Stimulated activated naive CD8-positive, alpha-beta T cell treated with anti-CD3 and anti-CD28 coated beads, Interleukin-15, Interleukin-2, amounts not matched to agents 100 ng/mL and 50 ng/mL, for 24 hours (primary cell): ENCODE measurements at regions not wholly inside any gene's neighbourhood (a gene's known extent, or its start where the extent isn't known, plus 50 kb on each side); places are given as distances from the start of the nearest gene placed in this dataset.

Source experiments
- H3K27ac Mint-ChIP-seq: one replicate; pipeline ENCODE4 v1.8.0; 2021; ENCODE audit warnings: mild to moderate bottlenecking, mixed read lengths
- H3K27me3 Mint-ChIP-seq: one replicate; pipeline ENCODE4 v1.8.0; 2021; ENCODE audit warnings: mixed read lengths
- H3K36me3 Mint-ChIP-seq: one replicate; pipeline ENCODE4 v1.8.0; 2021; ENCODE audit warnings: low read depth, mixed read lengths
- H3K4me1 Mint-ChIP-seq: one replicate; pipeline ENCODE4 v1.8.0; 2021; ENCODE audit warnings: low read depth, mixed read lengths
- H3K4me3 Mint-ChIP-seq: one replicate; pipeline ENCODE4 v1.8.0; 2021; ENCODE audit warnings: mild to moderate bottlenecking, mixed read lengths
- H3K9me3 Mint-ChIP-seq: one replicate; pipeline ENCODE4 v1.8.0; 2021; ENCODE audit warnings: mixed read lengths

DNA sequence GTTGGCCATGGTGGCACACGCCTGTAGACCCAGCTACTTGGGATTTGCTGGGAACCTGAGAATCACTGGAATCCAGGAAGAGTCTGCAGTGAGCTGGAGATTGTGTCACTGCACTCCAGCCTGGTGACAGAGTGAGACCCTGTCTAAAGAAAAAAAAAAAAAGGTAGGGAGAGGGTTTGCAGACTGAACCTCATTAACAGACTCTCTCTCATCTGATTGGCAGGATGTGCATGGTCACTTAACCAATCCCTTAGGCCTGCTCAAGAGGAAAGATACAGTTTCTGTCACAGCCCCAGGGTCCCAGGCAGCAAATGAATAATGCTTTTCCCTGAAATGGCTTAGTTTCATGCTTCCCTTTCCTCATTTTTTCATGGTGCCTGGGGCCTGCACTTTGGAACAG lies 160.5 kb upstream of the KCNJ16 start:
- Mint-ChIP-seq H3K27ac (no peak overlapping the region), H3K36me3 (no peaks in the 10 kb centered on the region), H3K4me3 (no peak overlapping the region), H3K9me3 (no peaks in the 10 kb centered on the region), H3K4me1 (no peaks in the 10 kb centered on the region), H3K27me3 (no peaks in the 10 kb centered on the region)

GRCh38 chr17:69916761-69917160 lies 158.3 kb upstream of the KCNJ16 start:
- H3K4me3 Mint-ChIP-seq, result no peak overlapping the region
- no peak overlapping the region for H3K27ac Mint-ChIP-seq
- H3K4me1 Mint-ChIP-seq, result no peaks in the 10 kb centered on the region
- no peaks in the 10 kb centered on the region for H3K9me3 Mint-ChIP-seq
- no peaks in the 10 kb centered on the region for H3K36me3 Mint-ChIP-seq
- H3K27me3 Mint-ChIP-seq, result no peaks in the 10 kb centered on the region

DNA sequence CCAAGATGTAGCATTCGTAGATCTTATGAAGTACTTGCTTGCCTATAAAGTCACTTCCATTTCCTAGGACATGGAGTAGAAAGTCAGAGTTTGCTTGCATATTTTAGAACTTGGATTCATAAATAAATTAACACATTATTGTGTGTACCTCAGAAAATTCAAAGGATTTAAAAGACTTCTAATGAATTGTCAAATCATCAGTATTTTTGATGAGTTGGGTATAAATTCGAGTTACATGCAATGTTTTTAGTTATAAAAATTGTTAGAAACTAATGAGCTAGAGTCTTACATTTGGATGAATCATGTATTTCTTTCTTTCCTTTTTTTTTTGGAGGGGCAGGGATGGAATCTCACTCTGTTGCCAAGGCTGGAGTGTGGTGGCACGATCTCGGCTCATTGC lies 156.9 kb upstream of the KCNJ16 start:
- no peaks in the 10 kb centered on the region for H3K4me1 Mint-ChIP-seq
- no peaks in the 10 kb centered on the region for H3K27me3 Mint-ChIP-seq
- H3K9me3 Mint-ChIP-seq, result no peaks in the 10 kb centered on the region
- H3K36me3 Mint-ChIP-seq, result no peaks in the 10 kb centered on the region
- H3K4me3 Mint-ChIP-seq, result no peak overlapping the region
- no peak overlapping the region for H3K27ac Mint-ChIP-seq

DNA sequence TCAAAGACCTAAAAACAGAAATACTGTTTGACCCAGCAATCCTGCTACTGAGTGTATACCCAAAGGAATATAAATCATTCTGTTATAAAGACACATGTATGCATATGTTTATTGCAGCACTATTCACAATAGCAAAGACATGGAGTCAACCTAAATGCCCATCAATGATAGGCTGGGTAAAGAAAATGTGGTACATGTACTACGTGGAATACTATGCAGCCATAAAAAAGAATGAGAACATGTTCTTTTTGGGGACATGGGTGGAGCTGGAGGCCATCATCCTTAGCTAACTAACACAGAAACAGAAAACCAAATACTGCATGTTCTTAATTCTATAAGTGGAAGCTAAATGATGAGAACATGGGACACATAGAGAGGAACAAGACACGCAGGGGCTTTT lies 155.2 kb upstream of the KCNJ16 start:
- no peak overlapping the region for H3K27ac Mint-ChIP-seq
- no peaks in the 10 kb centered on the region for H3K27me3 Mint-ChIP-seq
- H3K4me3 Mint-ChIP-seq, result no peak overlapping the region
- H3K4me1 Mint-ChIP-seq, result no peaks in the 10 kb centered on the region
- H3K9me3 Mint-ChIP-seq, result no peaks in the 10 kb centered on the region
- H3K36me3 Mint-ChIP-seq, result no peaks in the 10 kb centered on the region

- Mint-ChIP-seq H3K9me3 (no peaks in the 10 kb centered on the region), H3K4me1 (no peaks in the 10 kb centered on the region), H3K36me3 (no peaks in the 10 kb centered on the region), H3K4me3 (no peak overlapping the region), H3K27ac (no peak overlapping the region), H3K27me3 (no peaks in the 10 kb centered on the region)
Observed at GRCh38 chr17:69921046-69921445, 154.0 kb upstream of the KCNJ16 start.

DNA sequence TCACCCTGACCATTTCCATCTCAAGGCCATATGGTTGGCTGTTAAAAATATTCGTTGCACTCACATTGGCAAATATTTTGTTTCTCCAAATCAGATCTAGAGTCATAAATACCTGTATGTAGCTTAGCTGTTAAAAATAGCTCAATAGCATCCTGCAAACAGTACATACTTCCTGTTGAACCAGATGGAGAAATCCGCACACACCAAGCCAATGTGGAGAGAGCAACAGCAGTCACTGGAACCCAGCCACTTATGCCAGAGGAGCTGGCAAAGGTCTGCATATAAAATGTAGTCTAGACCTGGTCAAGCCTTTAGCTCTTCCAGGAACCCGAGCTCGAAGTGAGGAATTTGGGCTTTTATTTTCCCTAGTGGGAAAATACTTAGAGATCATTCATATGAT lies 146.4 kb upstream of the KCNJ16 start:
- H3K4me3 Mint-ChIP-seq, result no peak overlapping the region
- no peaks in the 10 kb centered on the region for H3K27me3 Mint-ChIP-seq
- no peaks in the 10 kb centered on the region for H3K4me1 Mint-ChIP-seq
- H3K27ac Mint-ChIP-seq, result no peak overlapping the region
- no peaks in the 10 kb centered on the region for H3K36me3 Mint-ChIP-seq
- H3K9me3 Mint-ChIP-seq, result peaks cover 10% of the 10 kb centered on the region

DNA sequence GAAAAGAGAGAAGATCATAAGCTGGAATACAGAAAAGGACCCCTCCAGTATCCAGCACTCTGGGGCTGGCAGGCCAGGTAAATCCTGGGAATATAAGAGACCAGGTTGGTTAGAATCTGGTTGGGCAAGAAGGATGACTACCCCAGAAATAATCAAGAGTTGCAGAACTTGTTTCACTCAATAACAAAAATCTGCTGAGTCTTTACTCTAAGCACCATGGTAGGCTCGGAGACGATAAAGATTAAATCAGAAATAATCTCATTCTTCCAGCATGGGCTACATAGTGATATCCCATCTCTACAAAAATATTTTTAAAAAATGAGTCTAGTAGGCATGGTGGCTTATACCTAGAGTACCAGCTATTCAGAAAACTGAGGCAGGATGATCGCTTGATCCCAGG lies 138.0 kb upstream of the KCNJ16 start:
- Mint-ChIP-seq H3K9me3 (peaks cover 13% of the 10 kb centered on the region), H3K4me3 (no peak overlapping the region), H3K36me3 (no peaks in the 10 kb centered on the region), H3K27ac (no peak overlapping the region), H3K27me3 (no peaks in the 10 kb centered on the region), H3K4me1 (no peaks in the 10 kb centered on the region)

DNA sequence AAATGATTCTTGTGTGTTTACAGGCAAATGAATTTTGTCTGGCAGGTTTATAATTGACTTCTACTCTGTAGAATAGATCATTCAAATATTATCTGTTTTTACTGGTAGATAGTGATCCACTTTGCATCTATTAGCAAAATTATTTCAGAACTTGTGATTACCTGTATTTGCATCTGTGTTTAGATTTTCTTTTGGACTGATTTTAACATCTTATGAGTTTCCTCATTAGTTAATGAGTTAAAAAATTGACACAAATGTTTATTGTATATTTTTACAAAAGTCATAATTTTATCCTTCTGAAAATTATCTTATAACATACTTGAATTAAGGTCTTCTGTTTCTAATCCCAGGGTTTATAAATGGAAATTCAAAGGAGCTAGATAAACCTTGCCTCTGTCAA lies 132.0 kb upstream of the KCNJ16 start:
- H3K4me1 Mint-ChIP-seq, result no peaks in the 10 kb centered on the region
- H3K4me3 Mint-ChIP-seq, result no peak overlapping the region
- peaks cover 4% of the 10 kb centered on the region for H3K27me3 Mint-ChIP-seq
- H3K36me3 Mint-ChIP-seq, result no peaks in the 10 kb centered on the region
- peaks cover 5% of the 10 kb centered on the region for H3K9me3 Mint-ChIP-seq
- no peak overlapping the region for H3K27ac Mint-ChIP-seq

- Mint-ChIP-seq H3K27ac (no peak overlapping the region), H3K4me3 (no peak overlapping the region), H3K9me3 (no peaks in the 10 kb centered on the region), H3K4me1 (no peaks in the 10 kb centered on the region), H3K27me3 (peaks cover 4% of the 10 kb centered on the region), H3K36me3 (no peaks in the 10 kb centered on the region)
Observed at GRCh38 chr17:69944406-69944805, 130.6 kb upstream of the KCNJ16 start.

GRCh38 chr17:69945698-69946185 lies 129.3 kb upstream of the KCNJ16 start:
- Mint-ChIP-seq H3K4me1 (no peaks in the 10 kb centered on the region), H3K4me3 (no peak overlapping the region), H3K36me3 (no peaks in the 10 kb centered on the region), H3K27ac (no peak overlapping the region), H3K27me3 (peaks cover 4% of the 10 kb centered on the region), H3K9me3 (no peaks in the 10 kb centered on the region)

DNA sequence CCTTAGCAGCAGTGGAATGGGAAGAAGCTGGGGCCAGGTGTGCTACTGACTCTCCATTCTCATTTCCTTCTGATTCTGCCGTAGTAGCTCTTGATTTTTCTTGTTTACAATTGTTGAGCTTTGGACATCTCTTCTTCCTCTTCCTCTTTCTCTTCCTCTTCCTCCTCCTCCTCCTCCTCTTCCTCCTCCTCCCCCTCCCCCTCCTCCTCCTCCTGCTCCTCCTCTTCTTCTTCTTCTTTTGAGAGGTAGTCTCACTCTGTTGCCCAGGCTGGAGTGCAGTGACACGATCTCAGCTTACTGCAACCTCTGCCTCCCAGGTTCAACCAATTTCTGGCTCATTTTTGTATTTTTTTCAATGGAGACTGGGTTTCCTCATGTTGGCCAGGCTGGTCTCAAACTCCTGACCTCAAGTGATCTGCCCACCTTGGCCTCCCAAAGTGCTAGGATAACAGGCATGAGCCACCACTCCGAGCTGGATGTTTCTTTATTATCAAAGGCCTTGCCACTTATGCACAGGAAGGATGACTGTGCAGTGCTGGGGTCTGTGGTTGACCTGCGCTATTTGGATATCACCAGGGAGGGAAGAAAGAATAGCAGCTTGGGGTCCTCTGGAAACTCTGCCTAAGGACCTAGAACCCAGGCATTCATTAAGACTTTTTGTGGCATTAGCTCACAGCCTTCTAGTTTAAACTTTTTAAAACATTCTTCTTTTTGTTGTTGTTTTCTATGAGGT lies 127.8 kb upstream of the KCNJ16 start:
- H3K27me3 Mint-ChIP-seq, result peaks cover 4% of the 10 kb centered on the region
- H3K27ac Mint-ChIP-seq, result no peak overlapping the region
- H3K4me3 Mint-ChIP-seq, result no peak overlapping the region
- no peaks in the 10 kb centered on the region for H3K9me3 Mint-ChIP-seq
- H3K4me1 Mint-ChIP-seq, result no peaks in the 10 kb centered on the region
- no peaks in the 10 kb centered on the region for H3K36me3 Mint-ChIP-seq

- Mint-ChIP-seq H3K36me3 (no peaks in the 10 kb centered on the region), H3K4me1 (no peaks in the 10 kb centered on the region), H3K9me3 (peaks cover 5% of the 10 kb centered on the region), H3K4me3 (no peak overlapping the region), H3K27ac (no peak overlapping the region), H3K27me3 (peaks cover 4% of the 10 kb centered on the region)
Observed at GRCh38 chr17:69948406-69948805, 126.6 kb upstream of the KCNJ16 start.

DNA sequence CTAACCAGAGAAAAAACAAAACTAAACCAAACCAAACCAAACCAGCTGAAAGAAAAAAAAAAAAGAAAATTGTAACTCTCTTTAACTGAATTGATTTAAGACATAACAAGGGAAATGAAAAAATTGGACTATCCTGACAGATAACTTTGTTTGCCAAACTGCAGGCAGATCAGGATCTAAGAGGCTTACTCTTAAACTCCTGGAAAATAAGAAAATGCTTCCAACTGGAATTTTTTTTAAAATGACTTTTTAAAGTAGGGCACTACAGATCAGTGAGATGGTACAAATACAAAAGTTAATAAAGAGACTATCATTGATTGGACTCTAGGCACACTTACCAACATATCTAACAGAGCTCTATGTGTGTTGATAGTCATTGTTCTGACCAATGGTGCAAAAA lies 125.5 kb upstream of the KCNJ16 start:
- Mint-ChIP-seq H3K36me3 (no peaks in the 10 kb centered on the region), H3K4me3 (no peak overlapping the region), H3K27ac (no peak overlapping the region), H3K9me3 (peaks cover 5% of the 10 kb centered on the region), H3K4me1 (no peaks in the 10 kb centered on the region), H3K27me3 (peaks cover 4% of the 10 kb centered on the region)

DNA sequence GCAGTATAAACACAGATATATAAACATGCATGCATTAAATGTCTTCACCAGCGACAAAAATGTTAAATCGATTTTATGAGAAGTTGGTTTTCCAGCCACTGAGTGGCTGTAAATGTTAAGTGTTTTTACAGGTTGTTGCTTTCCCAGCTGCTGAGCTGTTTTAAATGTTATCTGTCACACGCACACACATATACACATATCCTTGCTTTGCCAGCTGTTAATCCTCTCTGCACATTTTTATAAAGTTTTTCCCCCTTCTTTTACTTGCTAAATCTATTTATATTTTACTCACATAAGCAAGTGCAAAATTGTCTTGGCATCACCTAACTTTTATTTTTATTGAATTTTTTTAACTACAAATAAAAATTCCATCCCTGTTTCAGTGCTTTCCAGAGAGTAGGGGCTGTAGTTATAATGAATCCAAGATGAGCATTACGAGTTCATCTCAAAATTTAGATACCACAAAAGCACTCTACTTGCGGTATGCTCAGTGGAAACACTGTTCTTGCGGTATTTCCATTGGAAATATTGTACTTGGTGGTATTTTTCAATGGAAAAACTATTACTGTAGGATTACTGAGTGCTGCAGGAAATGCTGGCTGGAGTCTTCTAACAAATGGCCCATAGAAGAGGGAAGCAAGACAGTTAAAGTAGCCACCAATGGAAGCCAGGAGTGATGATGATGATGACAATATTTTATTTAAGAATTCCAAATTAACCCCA lies 124.9 kb upstream of the KCNJ16 start:
- peaks cover 4% of the 10 kb centered on the region for H3K27me3 Mint-ChIP-seq
- no peaks in the 10 kb centered on the region for H3K4me1 Mint-ChIP-seq
- H3K27ac Mint-ChIP-seq, result no peak overlapping the region
- H3K36me3 Mint-ChIP-seq, result no peaks in the 10 kb centered on the region
- no peak overlapping the region for H3K4me3 Mint-ChIP-seq
- peaks cover 5% of the 10 kb centered on the region for H3K9me3 Mint-ChIP-seq

DNA sequence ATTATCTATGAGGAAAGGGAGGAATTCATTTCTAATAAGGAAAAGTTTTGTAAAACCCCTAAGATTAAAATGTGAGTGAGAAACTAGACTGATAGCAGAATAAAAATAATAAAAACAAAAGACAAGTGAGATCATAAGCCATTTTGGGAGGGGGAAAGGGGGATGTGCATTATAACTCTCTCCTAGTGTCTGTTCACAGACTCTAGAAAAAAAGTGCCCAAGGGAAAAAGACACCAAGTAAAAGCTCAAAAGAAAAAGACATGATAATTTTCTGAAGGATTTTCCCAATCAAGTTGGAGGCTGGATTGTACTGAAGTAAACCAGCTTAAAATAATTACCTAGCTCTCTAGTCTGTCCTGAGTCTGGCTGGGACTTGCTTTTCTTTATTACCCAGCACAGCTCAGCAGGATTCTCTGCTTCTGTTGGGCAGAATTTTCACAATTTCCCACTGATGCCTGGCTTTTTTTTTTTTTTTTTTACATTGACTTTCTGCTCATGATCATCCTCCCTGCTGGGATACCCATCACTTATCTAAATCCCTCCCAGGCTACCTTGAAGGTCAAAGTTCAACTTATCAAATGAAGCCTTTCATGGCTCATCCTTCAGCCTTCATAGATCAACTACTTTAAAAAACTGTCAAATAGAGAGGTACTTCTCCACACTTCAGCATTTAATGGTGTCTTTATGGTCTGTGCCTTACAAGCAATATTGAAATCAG lies 124.2 kb upstream of the KCNJ16 start:
- H3K27me3 Mint-ChIP-seq, result peaks cover 4% of the 10 kb centered on the region
- H3K4me3 Mint-ChIP-seq, result no peak overlapping the region
- peaks cover 5% of the 10 kb centered on the region for H3K9me3 Mint-ChIP-seq
- no peaks in the 10 kb centered on the region for H3K4me1 Mint-ChIP-seq
- H3K36me3 Mint-ChIP-seq, result no peaks in the 10 kb centered on the region
- no peak overlapping the region for H3K27ac Mint-ChIP-seq
